Neural progenitor cell (in vitro differentiated cells): ENCODE measurements at regions not wholly inside any gene's neighbourhood (a gene's known extent, or its start where the extent isn't known, plus 50 kb on each side); places are given as distances from the start of the nearest gene placed in this dataset.

ENCODE experiments used
- DNase-seq: peaks from one replicate; pipeline ENCODE4 v3.0.0-alpha.2; 2016; ENCODE audit warnings: low spot score
- H2AFZ ChIP-seq: fragments of 200-600 bp; sonication (generic); replicated peaks from 2 replicates; pipeline ENCODE4 v1.6.1; 2016; ENCODE audit warnings: antibody characterized with exemption
- H3F3A ChIP-seq: fragments of 200-600 bp; sonication (generic); 2 replicates; pipeline ENCODE4 v1.6.1; 2016; ENCODE audit warnings: antibody characterized with exemption, low read depth
- H3K27ac ChIP-seq: fragments of 200-600 bp; sonication (generic); 2 replicates; pipeline ENCODE4 v1.5.1; 2016; ENCODE audit warnings: mild to moderate bottlenecking
- H3K27me3 ChIP-seq: fragments of 200-600 bp; sonication (generic); 2 replicates; pipeline ENCODE4 v1.6.1; 2016; ENCODE audit warnings: mild to moderate bottlenecking, moderate library complexity
- H3K36me3 ChIP-seq: fragments of 200-600 bp; sonication (generic); 2 replicates; pipeline ENCODE4 v1.5.1; 2016
- H3K4me1 ChIP-seq: fragments of 200-600 bp; sonication (generic); 2 replicates; pipeline ENCODE4 v1.6.1; 2016; ENCODE audit warnings: mixed run types
- H3K4me2 ChIP-seq: fragments of 200-600 bp; sonication (generic); 2 replicates; pipeline ENCODE4 v1.6.1; 2016
- H3K4me3 ChIP-seq: fragments of 200-600 bp; sonication (generic); 2 replicates; pipeline ENCODE4 v1.5.1; 2016
- H3K79me2 ChIP-seq: fragments of 200-600 bp; sonication (generic); 2 replicates; pipeline ENCODE4 v1.6.1; 2016; ENCODE audit warnings: low read depth
- H3K9ac ChIP-seq: fragments of 200-600 bp; sonication (generic); 2 replicates; pipeline ENCODE4 v1.6.1; 2016
- H3K9me3 ChIP-seq: fragments of 200-600 bp; sonication (generic); 2 replicates; pipeline ENCODE4 v1.5.1; 2016; ENCODE audit warnings: low read depth
- H4K20me1 ChIP-seq: fragments of 200-600 bp; sonication (generic); 2 replicates; pipeline ENCODE4 v1.6.1; 2016; ENCODE audit warnings: low read depth
- H3K27ac Mint-ChIP-seq: 3 replicates; pipeline ENCODE4 v1.8.0; 2021; ENCODE audit warnings: mixed read lengths
- H3K27me3 Mint-ChIP-seq: 2 replicates; pipeline ENCODE4 v1.8.0; 2022; ENCODE audit warnings: low read depth, mild to moderate bottlenecking, inconsistent platforms, moderate library complexity, mixed read lengths; ENCODE audit not compliant: insufficient read depth
- H3K36me3 Mint-ChIP-seq: 3 replicates; pipeline ENCODE4 v1.8.0; 2021; ENCODE audit warnings: mixed read lengths
- H3K4me1 Mint-ChIP-seq: 3 replicates; pipeline ENCODE4 v1.8.0; 2021; ENCODE audit warnings: mixed read lengths
- H3K4me3 Mint-ChIP-seq: 3 replicates; pipeline ENCODE4 v1.8.0; 2021; ENCODE audit warnings: mild to moderate bottlenecking, moderate library complexity, mixed read lengths
- H3K9me3 Mint-ChIP-seq: 3 replicates; pipeline ENCODE4 v1.8.0; 2020; ENCODE audit warnings: mixed read lengths
- EZH2 ChIP-seq: fragments of 200-600 bp; sonication (generic); IDR thresholded peaks from 2 replicates; pipeline ENCODE4 v1.6.1; 2017; ENCODE audit warnings: antibody characterized with exemption, mild to moderate bottlenecking, moderate library complexity
- EZH2phosphoT487 ChIP-seq: fragments of 200-600 bp; sonication (generic); IDR thresholded peaks from 2 replicates; pipeline ENCODE4 v1.6.1; 2017; ENCODE audit warnings: antibody characterized with exemption
- TF ChIP-seq, protein P1 (sequence below): fragments of 200-600 bp; sonication (generic); IDR thresholded peaks from 2 replicates; pipeline ENCODE4 v1.5.1; 2017; ENCODE audit warnings: antibody characterized with exemption, mild to moderate bottlenecking

GRCh38 chr4:43360296-43360695 lies 467.8 kb downstream of the GRXCR1 start:
- Mint-ChIP-seq H3K4me3 (no peak overlapping the region), H3K27ac (no peak overlapping the region)
- no peak for DNase-seq

DNA sequence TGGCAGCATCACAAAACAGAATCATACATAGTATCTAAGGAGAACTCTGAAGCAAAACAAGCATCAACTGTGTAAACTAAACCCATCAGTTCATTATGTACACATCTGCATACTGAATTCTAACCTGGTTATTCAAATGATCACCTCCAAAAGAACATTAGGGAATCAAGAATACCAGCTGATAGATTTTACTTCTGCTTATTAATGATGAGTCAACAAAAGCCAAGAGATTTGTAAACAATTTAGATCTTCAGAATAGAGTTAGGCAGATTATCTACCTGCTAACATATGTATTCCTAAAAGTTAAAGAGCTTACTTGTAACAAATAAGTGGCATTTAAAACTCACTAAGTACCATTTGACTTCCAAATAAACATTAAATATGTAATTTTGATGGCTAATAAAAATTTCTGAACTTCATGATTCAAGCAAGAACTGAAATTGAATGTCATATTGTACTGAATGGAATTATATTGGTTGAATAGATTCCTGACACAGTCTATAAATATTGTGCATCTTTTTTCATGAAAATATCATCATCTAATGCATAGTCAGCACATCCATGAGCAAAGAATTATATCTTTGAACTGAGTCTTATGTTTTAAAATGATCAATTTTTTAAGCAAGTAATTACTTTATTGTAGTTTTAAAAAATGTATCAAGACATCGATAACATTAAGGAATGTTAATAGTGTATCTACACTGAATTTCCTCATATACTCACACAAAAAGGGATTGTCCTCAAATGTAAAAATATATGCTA lies 470.5 kb downstream of the GRXCR1 start:
- no peaks in the 10 kb centered on the region for H3K79me2 ChIP-seq
- no peaks in the 10 kb centered on the region for H3K4me1 ChIP-seq
- no peaks in the 10 kb centered on the region for H3K36me3 ChIP-seq
- H3F3A ChIP-seq = no peaks in the 10 kb centered on the region
- no peak overlapping the region for H3K4me3 ChIP-seq
- no peak overlapping the region for H3K4me2 ChIP-seq
- no peak for DNase-seq
- H3K9ac ChIP-seq = no peak overlapping the region
- Mint-ChIP-seq H3K27ac (no peak overlapping the region), H3K27me3 (no peaks in the 10 kb centered on the region), H3K4me3 (no peak overlapping the region), H3K9me3 (no peaks in the 10 kb centered on the region), H3K36me3 (no peaks in the 10 kb centered on the region), H3K4me1 (no peaks in the 10 kb centered on the region)
- no peak overlapping the region for H3K27ac ChIP-seq
- no peak for TF ChIP-seq EZH2phosphoT487
- TF ChIP-seq EZH2 = no peak
- TF ChIP-seq, protein P1, sequence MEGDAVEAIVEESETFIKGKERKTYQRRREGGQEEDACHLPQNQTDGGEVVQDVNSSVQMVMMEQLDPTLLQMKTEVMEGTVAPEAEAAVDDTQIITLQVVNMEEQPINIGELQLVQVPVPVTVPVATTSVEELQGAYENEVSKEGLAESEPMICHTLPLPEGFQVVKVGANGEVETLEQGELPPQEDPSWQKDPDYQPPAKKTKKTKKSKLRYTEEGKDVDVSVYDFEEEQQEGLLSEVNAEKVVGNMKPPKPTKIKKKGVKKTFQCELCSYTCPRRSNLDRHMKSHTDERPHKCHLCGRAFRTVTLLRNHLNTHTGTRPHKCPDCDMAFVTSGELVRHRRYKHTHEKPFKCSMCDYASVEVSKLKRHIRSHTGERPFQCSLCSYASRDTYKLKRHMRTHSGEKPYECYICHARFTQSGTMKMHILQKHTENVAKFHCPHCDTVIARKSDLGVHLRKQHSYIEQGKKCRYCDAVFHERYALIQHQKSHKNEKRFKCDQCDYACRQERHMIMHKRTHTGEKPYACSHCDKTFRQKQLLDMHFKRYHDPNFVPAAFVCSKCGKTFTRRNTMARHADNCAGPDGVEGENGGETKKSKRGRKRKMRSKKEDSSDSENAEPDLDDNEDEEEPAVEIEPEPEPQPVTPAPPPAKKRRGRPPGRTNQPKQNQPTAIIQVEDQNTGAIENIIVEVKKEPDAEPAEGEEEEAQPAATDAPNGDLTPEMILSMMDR = no peak
- no peaks in the 10 kb centered on the region for H3K27me3 ChIP-seq
- H3K9me3 ChIP-seq = no peaks in the 10 kb centered on the region
- no peaks in the 10 kb centered on the region for H4K20me1 ChIP-seq
- no peak overlapping the region for H2AFZ ChIP-seq

More at GRCh38 chr4:43360296-43360695, 467.8 kb downstream of the GRXCR1 start:
- Histone ChIP-seq H3K4me1 (no peaks in the 10 kb centered on the region), H3K36me3 (no peaks in the 10 kb centered on the region), H3K9me3 (no peaks in the 10 kb centered on the region), H3K4me3 (no peak overlapping the region), H3K79me2 (no peaks in the 10 kb centered on the region), H3K9ac (no peak overlapping the region), H3K4me2 (no peak overlapping the region), H4K20me1 (no peaks in the 10 kb centered on the region), H3F3A (no peaks in the 10 kb centered on the region), H3K27ac (no peak overlapping the region), H2AFZ (no peak overlapping the region), H3K27me3 (no peaks in the 10 kb centered on the region)
- Mint-ChIP-seq H3K4me1 (no peaks in the 10 kb centered on the region), H3K9me3 (no peaks in the 10 kb centered on the region), H3K27me3 (peaks cover 3% of the 10 kb centered on the region), H3K36me3 (no peaks in the 10 kb centered on the region)
- TF ChIP-seq, protein P1 = no peak
- TF ChIP-seq EZH2 (no peak), EZH2phosphoT487 (no peak)

GRCh38 chr4:43369036-43369594 lies 476.6 kb downstream of the GRXCR1 start:
- no peaks in the 10 kb centered on the region for H3K36me3 ChIP-seq
- no peak overlapping the region for H3K4me3 ChIP-seq
- Mint-ChIP-seq H3K36me3 (no peaks in the 10 kb centered on the region), H3K27me3 (no peaks in the 10 kb centered on the region), H3K4me1 (no peaks in the 10 kb centered on the region), H3K9me3 (no peaks in the 10 kb centered on the region), H3K27ac (no peak overlapping the region), H3K4me3 (no peak overlapping the region)
- H4K20me1 ChIP-seq = no peaks in the 10 kb centered on the region
- no peaks in the 10 kb centered on the region for H3K4me1 ChIP-seq
- H3K9ac ChIP-seq = no peak overlapping the region
- H3K9me3 ChIP-seq = no peaks in the 10 kb centered on the region
- no peak overlapping the region for H2AFZ ChIP-seq
- H3K27ac ChIP-seq = no peak overlapping the region
- no peaks in the 10 kb centered on the region for H3K79me2 ChIP-seq
- TF ChIP-seq, protein P1 = no peak
- no peak for TF ChIP-seq EZH2phosphoT487
- no peak for TF ChIP-seq EZH2
- no peak for DNase-seq
- H3F3A ChIP-seq = no peaks in the 10 kb centered on the region
- no peak overlapping the region for H3K4me2 ChIP-seq
- no peaks in the 10 kb centered on the region for H3K27me3 ChIP-seq
